ENCODE measurements at regions not wholly inside any gene's neighbourhood (a gene's known extent, or its start where the extent isn't known, plus 50 kb on each side); places are given as distances from the start of the nearest gene placed in this dataset.
"Not testable (repeated sequence)": the region's sequence is repeated elsewhere in the genome, so short reads cannot be mapped to it uniquely, and the experiment has no call there.

DNA sequence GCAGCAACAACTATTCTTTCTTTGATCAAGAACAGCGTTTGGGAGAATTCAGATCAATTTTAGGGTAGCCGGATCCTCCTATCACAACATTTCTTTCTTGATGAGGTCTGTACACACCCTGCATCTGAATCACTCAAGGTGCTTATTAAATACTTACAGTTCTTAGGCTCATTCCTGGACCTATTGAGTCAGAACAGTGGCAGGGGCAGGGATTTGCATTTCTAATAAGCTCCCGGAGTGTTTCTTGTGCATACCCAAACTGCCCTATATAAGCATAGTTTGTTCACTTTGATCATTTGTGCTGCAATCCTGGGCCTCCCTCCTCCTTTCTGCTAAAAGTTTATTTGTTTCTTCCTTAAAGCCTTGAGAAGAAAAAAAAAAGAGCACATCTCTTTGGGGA, 80.5 kb upstream of the RPH3A start:
- no peaks in the 10 kb centered on the region for H3K36me3 ChIP-seq
- no peak overlapping the region for H3K4me3 ChIP-seq
- no peaks in the 10 kb centered on the region for H3K4me1 ChIP-seq
- TF ChIP-seq, protein P1, sequence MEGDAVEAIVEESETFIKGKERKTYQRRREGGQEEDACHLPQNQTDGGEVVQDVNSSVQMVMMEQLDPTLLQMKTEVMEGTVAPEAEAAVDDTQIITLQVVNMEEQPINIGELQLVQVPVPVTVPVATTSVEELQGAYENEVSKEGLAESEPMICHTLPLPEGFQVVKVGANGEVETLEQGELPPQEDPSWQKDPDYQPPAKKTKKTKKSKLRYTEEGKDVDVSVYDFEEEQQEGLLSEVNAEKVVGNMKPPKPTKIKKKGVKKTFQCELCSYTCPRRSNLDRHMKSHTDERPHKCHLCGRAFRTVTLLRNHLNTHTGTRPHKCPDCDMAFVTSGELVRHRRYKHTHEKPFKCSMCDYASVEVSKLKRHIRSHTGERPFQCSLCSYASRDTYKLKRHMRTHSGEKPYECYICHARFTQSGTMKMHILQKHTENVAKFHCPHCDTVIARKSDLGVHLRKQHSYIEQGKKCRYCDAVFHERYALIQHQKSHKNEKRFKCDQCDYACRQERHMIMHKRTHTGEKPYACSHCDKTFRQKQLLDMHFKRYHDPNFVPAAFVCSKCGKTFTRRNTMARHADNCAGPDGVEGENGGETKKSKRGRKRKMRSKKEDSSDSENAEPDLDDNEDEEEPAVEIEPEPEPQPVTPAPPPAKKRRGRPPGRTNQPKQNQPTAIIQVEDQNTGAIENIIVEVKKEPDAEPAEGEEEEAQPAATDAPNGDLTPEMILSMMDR (IDR thresholded peaks at IDR 0.05 in 4 of 5, conservative IDR thresholded peaks at IDR 0.05 in 1 of 5) = no peak
- TF ChIP-seq POLR2A (IDR thresholded peaks at IDR 0.05) = no peak
- H3K9me3 ChIP-seq = no peaks in the 10 kb centered on the region
- intact Hi-C loops (cut with DNase I; ENCODE audit: low total_unique reads) = no loop called here
- no peak overlapping the region for H3K27ac ChIP-seq
- ATAC-seq = no peak
- in situ Hi-C loops (cut with MboI; ENCODE audit: low sequenced_read_pairs in 4 of 4) = no loop called here
- DNase-seq = no peak
- no peaks in the 10 kb centered on the region for H3K27me3 ChIP-seq

DNA sequence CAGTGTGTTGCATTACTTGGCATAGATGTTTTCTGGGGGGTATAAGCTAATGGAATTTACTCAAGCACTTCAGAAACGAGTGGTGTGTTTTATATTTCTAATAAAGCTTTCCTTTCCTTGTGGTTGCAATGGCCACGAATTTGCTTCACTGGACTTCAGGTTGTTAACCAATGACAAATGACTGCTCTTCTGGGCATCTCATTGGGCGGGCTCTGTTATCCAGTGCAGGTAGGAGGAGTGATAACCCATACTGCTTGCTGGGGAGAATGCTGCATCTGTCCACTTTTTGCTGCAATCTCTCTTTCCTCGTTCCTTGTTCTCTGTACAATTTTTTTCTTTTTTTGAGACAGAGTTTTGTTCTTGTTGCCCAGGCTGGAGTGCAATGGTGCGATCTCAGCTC, 80.0 kb upstream of the RPH3A start:
- Histone ChIP-seq H3K27ac (no peak overlapping the region), H3K9me3 (no peaks in the 10 kb centered on the region), H3K4me1 (no peaks in the 10 kb centered on the region), H3K27me3 (no peaks in the 10 kb centered on the region), H3K36me3 (no peaks in the 10 kb centered on the region), H3K4me3 (no peak overlapping the region)
- ATAC-seq (no peak), DNase-seq (no peak)
- TF ChIP-seq, protein P1 (IDR thresholded peaks at IDR 0.05 in 4 of 5, conservative IDR thresholded peaks at IDR 0.05 in 1 of 5) = no peak
- TF ChIP-seq POLR2A (IDR thresholded peaks at IDR 0.05) = no peak
- intact Hi-C loops (cut with DNase I; ENCODE audit: low total_unique reads) = no loop called here
- in situ Hi-C loops (cut with MboI; ENCODE audit: low sequenced_read_pairs in 4 of 4) = no loop called here

DNA sequence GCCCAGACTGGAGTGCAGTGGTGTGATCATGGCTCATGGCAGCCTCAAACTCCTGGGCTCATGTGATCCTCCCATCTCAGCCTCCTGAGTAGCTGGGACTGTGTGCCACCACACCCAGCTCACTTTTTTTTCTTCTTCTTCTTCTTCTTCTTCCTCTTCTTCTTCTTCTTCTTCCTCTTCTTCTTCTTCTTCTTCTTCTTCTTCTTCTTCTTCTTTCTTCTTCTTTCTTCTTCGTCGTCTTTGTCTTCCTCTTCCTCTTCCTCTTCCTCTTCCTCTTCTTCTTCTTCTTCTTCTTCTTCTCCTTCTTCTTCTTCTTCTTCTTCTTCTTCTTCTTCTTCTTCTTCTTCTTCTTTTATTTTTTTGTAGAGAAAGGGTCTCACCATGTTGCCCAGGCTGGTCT, 78.8 kb upstream of the RPH3A start:
- intact Hi-C loops (cut with DNase I; ENCODE audit: low total_unique reads); H3K27me3 ChIP-seq; in situ Hi-C loops (cut with MboI; ENCODE audit: low sequenced_read_pairs in 4 of 4); H3K9me3 ChIP-seq; H3K4me1 ChIP-seq; H3K36me3 ChIP-seq; ATAC-seq; DNase-seq; H3K27ac ChIP-seq; H3K4me3 ChIP-seq: not testable (repeated sequence)

DNA sequence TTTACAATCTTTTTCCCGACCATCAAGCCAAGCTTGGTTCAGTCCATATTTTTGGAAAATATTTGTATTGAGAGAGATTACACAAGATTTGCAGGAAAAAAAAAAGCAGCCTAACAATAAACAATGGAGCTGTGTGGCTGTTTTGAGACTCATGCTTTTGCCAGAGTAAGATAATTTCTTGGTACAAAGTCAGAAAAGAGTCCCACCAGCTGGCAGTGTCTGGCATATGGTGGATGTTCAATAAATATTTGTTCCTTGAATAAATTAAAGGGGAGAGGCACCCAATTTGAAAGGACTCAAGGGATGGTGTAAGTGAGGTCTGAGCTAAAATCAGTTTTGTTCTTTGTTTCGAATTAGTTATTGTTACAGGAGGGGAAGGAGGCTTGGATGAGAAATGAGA, 78.1 kb upstream of the RPH3A start:
- no peaks in the 10 kb centered on the region for H3K27me3 ChIP-seq
- H3K9me3 ChIP-seq = no peaks in the 10 kb centered on the region
- H3K4me3 ChIP-seq = no peak overlapping the region
- in situ Hi-C loops (cut with MboI; ENCODE audit: low sequenced_read_pairs in 4 of 4) (no loop called here), intact Hi-C loops (cut with DNase I; ENCODE audit: low total_unique reads) (no loop called here)
- no peaks in the 10 kb centered on the region for H3K4me1 ChIP-seq
- no peaks in the 10 kb centered on the region for H3K36me3 ChIP-seq
- no peak for TF ChIP-seq POLR2A (IDR thresholded peaks at IDR 0.05)
- TF ChIP-seq, protein P1 (IDR thresholded peaks at IDR 0.05 in 4 of 5, conservative IDR thresholded peaks at IDR 0.05 in 1 of 5) = no peak
- ATAC-seq (no peak), DNase-seq (no peak)
- no peak overlapping the region for H3K27ac ChIP-seq

DNA sequence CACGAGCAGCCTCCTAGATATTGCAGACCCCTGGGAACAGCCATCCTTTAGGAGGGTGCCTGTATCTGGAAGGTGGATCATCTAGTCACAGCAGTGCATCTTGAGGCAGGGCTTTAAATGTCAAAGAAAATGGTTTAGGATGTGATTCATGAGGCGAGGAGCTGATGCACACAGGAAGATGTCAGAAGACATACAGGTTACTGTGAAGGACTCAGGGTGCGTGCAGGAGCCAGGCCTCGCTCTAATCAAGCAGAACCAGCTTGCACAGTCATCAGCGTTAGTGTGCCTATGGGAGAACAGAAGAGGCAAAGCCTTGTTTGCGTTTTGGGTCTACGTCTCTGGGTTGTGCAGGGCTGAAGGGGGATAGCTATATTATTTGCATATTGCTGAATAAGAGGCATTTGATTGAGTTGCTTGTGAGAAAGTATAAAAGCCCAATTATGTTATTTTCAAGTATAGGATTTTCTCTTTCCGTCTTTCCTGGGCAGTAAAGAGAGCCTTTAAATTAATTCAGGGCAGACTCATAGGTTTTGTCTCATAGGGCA, 77.3 kb upstream of the RPH3A start:
- H3K4me3 ChIP-seq = no peak overlapping the region
- ATAC-seq (no peak), DNase-seq (no peak)
- in situ Hi-C loops (cut with MboI; ENCODE audit: low sequenced_read_pairs in 4 of 4) = no loop called here
- no peak overlapping the region for H3K27ac ChIP-seq
- H3K27me3 ChIP-seq = no peaks in the 10 kb centered on the region
- no peaks in the 10 kb centered on the region for H3K36me3 ChIP-seq
- no peaks in the 10 kb centered on the region for H3K4me1 ChIP-seq
- no peaks in the 10 kb centered on the region for H3K9me3 ChIP-seq
- intact Hi-C loops (cut with DNase I; ENCODE audit: low total_unique reads) = no loop called here
- no peak for TF ChIP-seq POLR2A (IDR thresholded peaks at IDR 0.05)
- TF ChIP-seq, protein P1 (IDR thresholded peaks at IDR 0.05 in 4 of 5, conservative IDR thresholded peaks at IDR 0.05 in 1 of 5) = no peak
